ENCODE measurements at regions not wholly inside any gene's neighbourhood (a gene's known extent, or its start where the extent isn't known, plus 50 kb on each side); places are given as distances from the start of the nearest gene placed in this dataset.

- TF ChIP-seq EP300 (IDR thresholded peaks at IDR 0.05) (no peak), POLR2A (IDR thresholded peaks at IDR 0.05) (no peak), CTCF (IDR thresholded peaks at IDR 0.05) (no peak)
Measured at GRCh38 chr16:54425068-54425467, 138.5 kb upstream of the IRX3 start.

Measured in ovary (tissue), 3 donors.